GM12878 (cell line): ENCODE measurements at regions not wholly inside any gene's neighbourhood (a gene's known extent, or its start where the extent isn't known, plus 50 kb on each side); places are given as distances from the start of the nearest gene placed in this dataset.
A peak's percentile ranks its signal among the peaks of the same experiment; 100 is the strongest.

Experiments used
- ATF3 ChIP-seq: IDR thresholded peaks from 2 replicates; pipeline ENCODE4 v1.6.1; 2011; ENCODE audit warnings: low read depth, mild to moderate bottlenecking, low read length, moderate library complexity, borderline replicate concordance; ENCODE audit errors: extremely low read depth
- BRCA1 ChIP-seq: IDR thresholded peaks from 2 replicates; pipeline ENCODE4 v1.6.1; 2011; ENCODE audit warnings: low read depth, low read length, improper control_type of control experiment
- CEBPB ChIP-seq, 2 experiments: fragments of 150-350 bp in 1 of 2; IDR thresholded peaks; 2 replicates each; pipeline ENCODE4 v1.6.1; 2012 to 2014; ENCODE audit warnings: low read depth in 2 of 2, low read length in 2 of 2, borderline replicate concordance in 1 of 2, inconsistent platforms in 1 of 2
- CTCF ChIP-seq, 3 experiments: IDR thresholded peaks in 2 of 3; conservative IDR thresholded peaks in 1 of 3; 2 replicates each; pipeline ENCODE4 v1.5.1; 2011; ENCODE audit warnings: low read depth in 3 of 3, low read length in 3 of 3, mild to moderate bottlenecking in 3 of 3, control low read depth in 2 of 3, moderate library complexity in 2 of 3, inconsistent platforms in 1 of 3, mixed read lengths in 1 of 3; ENCODE audit not compliant: control insufficient read depth in 2 of 3, insufficient read depth in 1 of 3; ENCODE audit errors: extremely low read depth in 1 of 3
- EZH2 ChIP-seq: IDR thresholded peaks from 2 replicates; pipeline ENCODE4 v1.6.1; 2012; ENCODE audit warnings: low read depth, mild to moderate bottlenecking, control low read depth, inconsistent platforms, low read length, borderline replicate concordance; ENCODE audit not compliant: control insufficient read depth
- PBX3 ChIP-seq: IDR thresholded peaks from 2 replicates; pipeline ENCODE4 v1.6.1; 2011; ENCODE audit warnings: mild to moderate bottlenecking, low read depth, low read length, moderate library complexity; ENCODE audit not compliant: insufficient replicate concordance
- PKNOX1 ChIP-seq: fragments of 450-650 bp; IDR thresholded peaks from 2 replicates; pipeline ENCODE4 v1.6.1; 2016; ENCODE audit warnings: mild to moderate bottlenecking
- SMC3 ChIP-seq: IDR thresholded peaks from 2 replicates; pipeline ENCODE4 v1.6.1; 2011; ENCODE audit warnings: low read length, improper control_type of control experiment, borderline replicate concordance

GRCh38 chr15:62344806-62345539, 179.9 kb upstream of the C2CD4B start:
- TF ChIP-seq CEBPB (IDR thresholded peaks at IDR 0.05; ENCODE audit: borderline replicate concordance in 1 of 2, low read depth in 2 of 2, low read length in 2 of 2) (no peak), CTCF (IDR thresholded peaks at IDR 0.05 in 2 of 3, conservative IDR thresholded peaks at IDR 0.05 in 1 of 3; ENCODE audit: control insufficient read depth in 2 of 3, extremely low read depth in 1 of 3, insufficient read depth in 1 of 3, low read depth in 3 of 3, low read length in 3 of 3) (peak; percentile 67 to 88 (median 87)), PBX3 (no peak), BRCA1 (no peak), PKNOX1 (peak; percentile 39; the same call in 1 of the 2 replicates), SMC3 (peak; percentile 32; the same call in 1 of the 2 replicates), ATF3 (no peak), EZH2 (no peak)
